GM12878 (cell line): ENCODE measurements at regions not wholly inside any gene's neighbourhood (a gene's known extent, or its start where the extent isn't known, plus 50 kb on each side); places are given as distances from the start of the nearest gene placed in this dataset.

Experiments used
- ATAC-seq: fragments of 200-7000 bp; cut with Tn5 transposase; 3 replicates; pipeline ENCODE4 v1.9.1; 2020; ENCODE audit warnings: mild to moderate bottlenecking, moderate library complexity
- BruUV-seq: library from RNA; stranded (reverse); fragments of 400-500 nt; replicated peaks from 2 replicates; lab custom pipeline; 2021; lab: Mats Ljungman, UMichigan
- CTCF ChIA-PET: fragments of 300-600 bp; sonication (Branson Sonifier 250); formaldehyde crosslinking; extraction: SDS; loops from one replicate; lab custom pipeline; 2021; ENCODE audit warnings: inconsistent platforms; lab: Yijun Ruan, JAX
- POLR2A ChIA-PET: fragments of 350-600 bp; formaldehyde crosslinking; extraction: SDS; loops from one replicate; lab custom pipeline; 2021; ENCODE audit warnings: inconsistent platforms; lab: Charles Lee
- RAD21 ChIA-PET: fragments of 300-600 bp; sonication (Branson Sonifier 250); formaldehyde crosslinking; loops from one replicate; lab custom pipeline; 2023; ENCODE audit warnings: antibody characterized with exemption; ENCODE audit not compliant: unreplicated experiment; lab: Charles Lee
- SMC1A ChIA-PET: fragments of 300-600 bp; sonication (Branson Sonifier 250); formaldehyde crosslinking; loops from one replicate; lab custom pipeline; 2023; ENCODE audit not compliant: unreplicated experiment, uncharacterized antibody; lab: Charles Lee
- DNase-seq: peaks from one replicate; pipeline ENCODE4 v3.0.0-alpha.2; 2011; ENCODE audit warnings: low read depth, low spot score
- FAIRE-seq: peaks from 3 replicates; lab custom pipeline; 2011; peaks lifted over from hg19 to GRCh38; lab: Jason Lieb, UNC
- H2AFZ ChIP-seq: 2 replicates; pipeline ENCODE4 v1.6.0; 2011; ENCODE audit warnings: low read depth, low read length, control low read depth; ENCODE audit not compliant: control insufficient read depth
- H3K27ac ChIP-seq: 2 replicates; pipeline ENCODE4 v1.5.1; 2011; ENCODE audit warnings: control low read depth; ENCODE audit not compliant: control insufficient read depth, insufficient read depth
- H3K27me3 ChIP-seq, 2 experiments: replicated peaks in 1 of 2; 2 replicates each; pipeline versions ENCODE4 v1.6.0 to v1.6.1; 2011; ENCODE audit warnings: low read length in 1 of 2; ENCODE audit not compliant: control insufficient read depth in 2 of 2, insufficient read depth in 2 of 2
- H3K36me3 ChIP-seq, 2 experiments: 2 replicates each; pipeline ENCODE4 v1.5.1; 2011; ENCODE audit warnings: low read length in 1 of 2; ENCODE audit not compliant: control insufficient read depth in 2 of 2, insufficient read depth in 2 of 2
- H3K4me1 ChIP-seq: 2 replicates; pipeline ENCODE4 v1.6.1; 2011; ENCODE audit warnings: mild to moderate bottlenecking, low read length, moderate library complexity, mixed read lengths; ENCODE audit not compliant: control insufficient read depth, insufficient read depth
- H3K4me2 ChIP-seq: 2 replicates; pipeline ENCODE4 v1.6.0; 2011; ENCODE audit warnings: control low read depth; ENCODE audit not compliant: control insufficient read depth, insufficient read depth
- H3K4me3 ChIP-seq: fragments of 200-600 bp; sonication (generic); 2 replicates; pipeline ENCODE4 v1.5.1; 2016
- H3K79me2 ChIP-seq: 2 replicates; pipeline ENCODE4 v1.6.0; 2011; ENCODE audit warnings: low read length; ENCODE audit not compliant: control insufficient read depth, insufficient read depth
- H3K9ac ChIP-seq: 2 replicates; pipeline ENCODE4 v1.8.0; 2011; ENCODE audit warnings: low read length, control low read depth, mixed read lengths; ENCODE audit not compliant: control insufficient read depth, insufficient read depth
- H3K9me3 ChIP-seq: replicated peaks from 3 replicates; pipeline ENCODE4 v1.5.1; 2011; ENCODE audit warnings: mild to moderate bottlenecking, low read length; ENCODE audit not compliant: control insufficient read depth, insufficient read depth
- H4K20me1 ChIP-seq: 2 replicates; pipeline ENCODE4 v1.6.0; 2011; ENCODE audit not compliant: control insufficient read depth, insufficient read depth
- POLR2A ChIP-seq: IDR thresholded peaks from 2 replicates; pipeline ENCODE4 v1.6.1; 2011; ENCODE audit warnings: low read depth, mild to moderate bottlenecking, low read length
- RELA ChIP-seq: fragments of 450-650 bp; IDR thresholded peaks from 2 replicates; pipeline ENCODE4 v1.8.0; 2014; ENCODE audit warnings: borderline replicate concordance; ENCODE audit not compliant: partially characterized antibody
- SPI1 ChIP-seq: IDR thresholded peaks from 2 replicates; pipeline ENCODE4 v1.6.1; 2011; ENCODE audit warnings: low read depth, mild to moderate bottlenecking, low read length, moderate library complexity, borderline replicate concordance; ENCODE audit not compliant: insufficient read depth
- ZNF622 ChIP-seq: fragments of 450-650 bp; IDR thresholded peaks from 2 replicates; pipeline ENCODE4 v1.6.1; 2017; ENCODE audit warnings: mild to moderate bottlenecking, inconsistent platforms
- WGBS: methylation state at CpG from one replicate; pipeline ENCODE4 v1.1.6; 2016; ENCODE audit warnings: low lambda C conversion rate; ENCODE audit not compliant: insufficient replicate concordance, insufficient coverage; ENCODE audit errors: missing lambda C conversion rate; 5-methylcytosine and 5-hydroxymethylcytosine counted together
- in situ Hi-C: fragments of 300-500 bp; cut with MboI; formaldehyde crosslinking; loops from 9 replicates; pipeline ENCODE4 v1.14.3; 2018; ENCODE audit warnings: mixed read lengths
- intact Hi-C: fragments of 100-400 bp; cut with micrococcal nuclease; formaldehyde crosslinking; loops from one replicate; pipeline ENCODE4 v1.14.2; 2022; ENCODE audit not compliant: unreplicated experiment
- TF ChIP-seq, protein P1 (sequence below), 3 experiments: IDR thresholded peaks in 2 of 3; conservative IDR thresholded peaks in 1 of 3; 2 replicates each; pipeline ENCODE4 v1.5.1; 2011; ENCODE audit warnings: low read depth in 3 of 3, low read length in 3 of 3, mild to moderate bottlenecking in 3 of 3, control low read depth in 2 of 3, moderate library complexity in 2 of 3, inconsistent platforms in 1 of 3, mixed read lengths in 1 of 3; ENCODE audit not compliant: control insufficient read depth in 2 of 3, insufficient read depth in 1 of 3; ENCODE audit errors: extremely low read depth in 1 of 3

GRCh38 chr15:56866803-56867202 lies 51.6 kb upstream of the TCF12 start:
- TF ChIP-seq, protein P1, sequence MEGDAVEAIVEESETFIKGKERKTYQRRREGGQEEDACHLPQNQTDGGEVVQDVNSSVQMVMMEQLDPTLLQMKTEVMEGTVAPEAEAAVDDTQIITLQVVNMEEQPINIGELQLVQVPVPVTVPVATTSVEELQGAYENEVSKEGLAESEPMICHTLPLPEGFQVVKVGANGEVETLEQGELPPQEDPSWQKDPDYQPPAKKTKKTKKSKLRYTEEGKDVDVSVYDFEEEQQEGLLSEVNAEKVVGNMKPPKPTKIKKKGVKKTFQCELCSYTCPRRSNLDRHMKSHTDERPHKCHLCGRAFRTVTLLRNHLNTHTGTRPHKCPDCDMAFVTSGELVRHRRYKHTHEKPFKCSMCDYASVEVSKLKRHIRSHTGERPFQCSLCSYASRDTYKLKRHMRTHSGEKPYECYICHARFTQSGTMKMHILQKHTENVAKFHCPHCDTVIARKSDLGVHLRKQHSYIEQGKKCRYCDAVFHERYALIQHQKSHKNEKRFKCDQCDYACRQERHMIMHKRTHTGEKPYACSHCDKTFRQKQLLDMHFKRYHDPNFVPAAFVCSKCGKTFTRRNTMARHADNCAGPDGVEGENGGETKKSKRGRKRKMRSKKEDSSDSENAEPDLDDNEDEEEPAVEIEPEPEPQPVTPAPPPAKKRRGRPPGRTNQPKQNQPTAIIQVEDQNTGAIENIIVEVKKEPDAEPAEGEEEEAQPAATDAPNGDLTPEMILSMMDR (IDR thresholded peaks at IDR 0.05 in 2 of 3, conservative IDR thresholded peaks at IDR 0.05 in 1 of 3; ENCODE audit: control insufficient read depth in 2 of 3, extremely low read depth in 1 of 3, insufficient read depth in 1 of 3, low read depth in 3 of 3, low read length in 3 of 3), result no peak
- TF ChIP-seq SPI1, result peak; percentile 51
- no peaks in the 10 kb centered on the region for H3K9me3 ChIP-seq
- no peaks in the 10 kb centered on the region for H3K36me3 ChIP-seq
- ChIA-PET CTCF (interaction anchor here (0.6 to 0.8 kb wide), 2 partner anchors 45 to 124 kb away, joined by 3 read pairs; no protein-coding TSS in a partner anchor), RAD21 (no interaction called here), POLR2A (no interaction called here), SMC1A (no interaction called here)
- 57% methylated on average over 4 of the region's 4 CpGs for WGBS
- intact Hi-C loops, result no loop called here
- no peaks in the 10 kb centered on the region for H3K79me2 ChIP-seq
- H3K27me3 ChIP-seq, result no peaks in the 10 kb centered on the region
- H4K20me1 ChIP-seq, result no peaks in the 10 kb centered on the region
- DNase-seq (no peak), ATAC-seq (peak; percentile 29; the same call in 1 of the 3 replicates), FAIRE-seq (no peak)
- no peak overlapping the region for H3K27ac ChIP-seq
- no peaks in the 10 kb centered on the region for H3K4me1 ChIP-seq
- no TSS peak for BruUV-seq
- H3K4me3 ChIP-seq, result no peak overlapping the region
- no peak overlapping the region for H2AFZ ChIP-seq
- in situ Hi-C loops, result loop anchor here (5.0 kb wide), 1 partner anchor 375 kb away; no protein-coding TSS in a partner anchor
- H3K4me2 ChIP-seq, result no peak overlapping the region
- no peak overlapping the region for H3K9ac ChIP-seq

DNA sequence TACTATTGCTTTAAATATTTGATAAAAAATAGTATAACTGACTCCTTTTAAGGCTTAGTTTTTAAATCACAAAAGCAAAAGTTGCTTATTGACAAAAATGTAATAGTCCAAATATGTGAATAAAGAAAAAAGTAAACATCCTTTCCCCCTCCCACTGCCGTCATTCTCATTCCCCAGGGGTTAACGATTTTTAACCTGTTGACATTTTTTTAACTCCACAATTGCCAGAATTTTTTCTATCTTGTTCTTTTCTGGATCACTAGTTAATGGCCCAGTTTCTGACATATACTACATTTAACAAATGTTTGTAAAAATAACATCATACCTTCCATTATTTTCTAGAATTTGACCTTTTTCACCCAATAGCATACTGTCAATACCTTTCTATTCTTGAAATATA lies 60.6 kb upstream of the TCF12 start:
- H3K27ac ChIP-seq, result no peak overlapping the region
- no TSS peak for BruUV-seq
- RAD21 ChIA-PET, result no interaction called here
- H3K27me3 ChIP-seq, result no peaks in the 10 kb centered on the region
- intact Hi-C loops, result no loop called here
- DNase-seq (no peak), FAIRE-seq (no peak), ATAC-seq (no peak)
- no peaks in the 10 kb centered on the region for H3K36me3 ChIP-seq
- SMC1A ChIA-PET, result no interaction called here
- no peaks in the 10 kb centered on the region for H3K4me1 ChIP-seq
- no peak overlapping the region for H3K4me2 ChIP-seq
- no peak for TF ChIP-seq RELA
- TF ChIP-seq POLR2A, result no peak
- TF ChIP-seq ZNF622, result no peak
- POLR2A ChIA-PET, result no interaction called here
- no peaks in the 10 kb centered on the region for H4K20me1 ChIP-seq
- no peaks in the 10 kb centered on the region for H3K79me2 ChIP-seq
- CTCF ChIA-PET, result no interaction called here
- 20% methylated on average over 2 of the region's 2 CpGs for WGBS
- H3K4me3 ChIP-seq, result no peak overlapping the region
- H2AFZ ChIP-seq, result no peak overlapping the region
- H3K9ac ChIP-seq, result no peak overlapping the region
- in situ Hi-C loops, result no loop called here
- no peaks in the 10 kb centered on the region for H3K9me3 ChIP-seq
